Endothelial cell of umbilical vein (primary cell): ENCODE measurements at regions not wholly inside any gene's neighbourhood (a gene's known extent, or its start where the extent isn't known, plus 50 kb on each side); places are given as distances from the start of the nearest gene placed in this dataset.

Experiments
- BruUV-seq: library from RNA; stranded (reverse); fragments of 400-500 nt; replicated peaks from 2 replicates; lab custom pipeline; 2021; lab: Mats Ljungman, UMichigan
- CTCF ChIA-PET: fragments of 300-600, 350-600 bp; sonication (Branson Sonifier 250); formaldehyde crosslinking; loops from one replicate; lab custom pipeline; 2021; ENCODE audit warnings: antibody characterized with exemption, inconsistent platforms; lab: Charles Lee
- POLR2A ChIA-PET: fragments of 300-600, 350-600 bp; sonication (Branson Sonifier 250); formaldehyde crosslinking; loops from one replicate; lab custom pipeline; 2021; ENCODE audit warnings: antibody characterized with exemption, inconsistent platforms; lab: Charles Lee
- DNase-seq: peaks from one replicate; pipeline ENCODE4 v3.0.0-alpha.2; 2011; ENCODE audit warnings: low read depth, low spot score
- FAIRE-seq: peaks from 2 replicates; lab custom pipeline; 2011; peaks lifted over from hg19 to GRCh38; lab: Jason Lieb, UNC
- H2AFZ ChIP-seq: 2 replicates; pipeline ENCODE4 v1.6.0; 2012; ENCODE audit warnings: low read depth, low read length, control low read depth, inconsistent platforms
- H3K27ac ChIP-seq: 2 replicates; pipeline ENCODE4 v1.5.1; 2011; ENCODE audit warnings: low read depth, mild to moderate bottlenecking, control low read depth, low read length, moderate library complexity; ENCODE audit not compliant: insufficient read depth
- H3K27me3 ChIP-seq, 2 experiments: 2 replicates each; pipeline versions ENCODE4 v1.6.0 to v1.6.1; 2011; ENCODE audit warnings: low read length in 2 of 2, mixed read lengths in 1 of 2; ENCODE audit not compliant: control insufficient read depth in 2 of 2, insufficient read depth in 2 of 2
- H3K36me3 ChIP-seq, 2 experiments: 2 replicates in 1 of 2; 3 replicates in 1 of 2; pipeline ENCODE4 v1.5.1; 2011; ENCODE audit warnings: low read length in 2 of 2, mild to moderate bottlenecking in 1 of 2, moderate library complexity in 1 of 2; ENCODE audit not compliant: control insufficient read depth in 2 of 2, insufficient read depth in 2 of 2; ENCODE audit errors: extremely low read depth in 1 of 2
- H3K4me1 ChIP-seq: 3 replicates; pipeline ENCODE4 v1.5.1; 2011; ENCODE audit warnings: mild to moderate bottlenecking, low read length; ENCODE audit not compliant: control insufficient read depth, insufficient read depth; ENCODE audit errors: extremely low read depth
- H3K4me2 ChIP-seq: 2 replicates; pipeline ENCODE4 v1.6.1; 2011; ENCODE audit warnings: low read length, control low read depth, mixed read lengths; ENCODE audit not compliant: insufficient read depth
- H3K4me3 ChIP-seq, 3 experiments: fragments of 200-600 bp in 1 of 3; sonication (generic), shearing (Covaris generic) in 1 of 3; replicated peaks in 1 of 3; 2 replicates each; pipeline ENCODE4 v1.5.1; 2011 to 2016; ENCODE audit warnings: control low read depth in 3 of 3, low read length in 3 of 3, mild to moderate bottlenecking in 2 of 3, inconsistent platforms in 1 of 3, low read depth in 1 of 3, moderate library complexity in 1 of 3; ENCODE audit not compliant: insufficient read depth in 1 of 3
- H3K79me2 ChIP-seq: 2 replicates; pipeline ENCODE4 v1.6.0; 2012; ENCODE audit warnings: low read length, inconsistent platforms; ENCODE audit not compliant: control insufficient read depth, insufficient read depth
- H3K9ac ChIP-seq: replicated peaks from 2 replicates; pipeline ENCODE3; 2011; ENCODE audit warnings: low read length, control low read depth; ENCODE audit not compliant: insufficient read depth; ENCODE audit errors: extremely low read depth
- H3K9me1 ChIP-seq: replicated peaks from 3 replicates; pipeline ENCODE4 v1.6.0; 2011; ENCODE audit warnings: mild to moderate bottlenecking, low read length; ENCODE audit not compliant: control insufficient read depth, insufficient read depth; ENCODE audit errors: extremely low read depth
- H3K9me3 ChIP-seq: replicated peaks from 2 replicates; pipeline ENCODE4 v1.5.1; 2012; ENCODE audit warnings: low read length, inconsistent platforms; ENCODE audit not compliant: control insufficient read depth, insufficient read depth
- H4K20me1 ChIP-seq: replicated peaks from 2 replicates; pipeline ENCODE3; 2011; ENCODE audit warnings: mild to moderate bottlenecking, low read length; ENCODE audit not compliant: control insufficient read depth, insufficient read depth; ENCODE audit errors: extremely low read depth
- CTCF ChIP-seq, 2 donors: IDR thresholded peaks; 1 replicate in 1 of 2; 2 replicates in 1 of 2; pipeline ENCODE4 v1.5.1; 2011; ENCODE audit warnings: low read length in 2 of 2, mild to moderate bottlenecking in 2 of 2, moderate library complexity in 2 of 2, control low read depth in 1 of 2, inconsistent platforms in 1 of 2, low read depth in 1 of 2; ENCODE audit not compliant: insufficient read depth in 1 of 2; ENCODE audit errors: extremely low read depth in 1 of 2
- EZH2 ChIP-seq: IDR thresholded peaks from 2 replicates; pipeline ENCODE4 v1.6.1; 2012; ENCODE audit warnings: borderline replicate concordance, low read depth, mild to moderate bottlenecking, moderate library complexity, low read length, inconsistent platforms; ENCODE audit not compliant: severe bottlenecking
- FOS ChIP-seq: IDR thresholded peaks from 2 replicates; pipeline ENCODE4 v1.6.1; 2011; ENCODE audit warnings: mild to moderate bottlenecking, low read length, moderate library complexity, borderline replicate concordance; ENCODE audit not compliant: insufficient read depth
- GATA2 ChIP-seq: IDR thresholded peaks from 2 replicates; pipeline ENCODE4 v1.7.0; 2011; ENCODE audit warnings: low read depth, mild to moderate bottlenecking, moderate library complexity, mixed read lengths, low read length; ENCODE audit not compliant: insufficient read length, insufficient read depth
- JUN ChIP-seq: IDR thresholded peaks from 2 replicates; pipeline ENCODE4 v1.6.1; 2011; ENCODE audit warnings: borderline replicate concordance, low read depth; ENCODE audit not compliant: insufficient read length, insufficient read depth
- MAX ChIP-seq: IDR thresholded peaks from 2 replicates; pipeline ENCODE4 v1.6.1; 2011; ENCODE audit not compliant: insufficient read depth, insufficient read length
- MYC ChIP-seq: IDR thresholded peaks from one replicate; pipeline ENCODE4 v1.6.1; 2011; ENCODE audit warnings: mild to moderate bottlenecking, low read depth, low read length
- POLR2A ChIP-seq: IDR thresholded peaks from 2 replicates; pipeline ENCODE4 v1.6.1; 2012; ENCODE audit warnings: low read depth, mild to moderate bottlenecking, control low read depth, low read length
- POLR2AphosphoS5 ChIP-seq: IDR thresholded peaks from 2 replicates; pipeline ENCODE4 v1.6.1; 2012; ENCODE audit warnings: low read depth, mild to moderate bottlenecking, control low read depth, low read length, moderate library complexity; ENCODE audit not compliant: insufficient read depth
- dilution Hi-C: fragments of 300-500 bp; cut with MboI; formaldehyde crosslinking; loops from one replicate; pipeline ENCODE4 v1.15.0; 2019; ENCODE audit warnings: low sequenced_read_pairs; ENCODE audit not compliant: extremely low pct_ligation_motif_present
- intact Hi-C: fragments of 100-400 bp; cut with micrococcal nuclease; formaldehyde crosslinking; loops from one replicate; pipeline ENCODE4 v1.10.0; 2022

- Histone ChIP-seq H3K4me2 (no peak overlapping the region), H2AFZ (no peak overlapping the region), H3K27ac (no peak overlapping the region), H3K4me3 (no peak overlapping the region), H3K9me3 (no peaks in the 10 kb centered on the region), H3K79me2 (no peaks in the 10 kb centered on the region), H3K9ac (no peak overlapping the region), H4K20me1 (no peaks in the 10 kb centered on the region), H3K4me1 (peaks cover 32% of the 10 kb centered on the region), H3K9me1 (no peaks in the 10 kb centered on the region), H3K27me3 (no peaks in the 10 kb centered on the region), H3K36me3 (peaks cover 0 to 6% of the 10 kb centered on the region in 2 experiments)
- DNase-seq: no peak
- dilution Hi-C loops (no loop called here), intact Hi-C loops (no loop called here)
- POLR2A ChIA-PET: interaction anchor here (1.5 kb wide), 1 partner anchor 13 kb away, joined by 3 read pairs; no protein-coding TSS in a partner anchor
- no peak for TF ChIP-seq POLR2A
- CTCF ChIA-PET: interaction anchor here (1.2 kb wide), 1 partner anchor 15 kb away, joined by 5 read pairs; no protein-coding TSS in a partner anchor
- BruUV-seq: no TSS peak
- FAIRE-seq: no peak
These were observed 101.1 kb downstream of the RFLNA start for GRCh38 chr12:124395986-124396385.

GRCh38 chr12:124395284-124395752, 100.4 kb downstream of the RFLNA start:
- peaks cover 39% of the 10 kb centered on the region for H3K4me1 ChIP-seq
- H2AFZ ChIP-seq: no peak overlapping the region
- TF ChIP-seq GATA2 (no peak), JUN (no peak), POLR2AphosphoS5 (no peak), FOS (no peak), CTCF (IDR thresholded peaks at IDR 0.05; ENCODE audit: extremely low read depth in 1 of 2, insufficient read depth in 1 of 2, low read depth in 1 of 2, low read length in 2 of 2) (no peak), EZH2 (no peak), MAX (no peak), MYC (no peak), POLR2A (no peak)

More at GRCh38 chr12:124395284-124395752, 100.4 kb downstream of the RFLNA start:
- no peak overlapping the region for H3K9ac ChIP-seq
- ChIA-PET POLR2A (interaction anchor here (1.5 kb wide), 1 partner anchor 13 kb away, joined by 3 read pairs; no protein-coding TSS in a partner anchor), CTCF (no interaction called here)
- intact Hi-C loops (no loop called here), dilution Hi-C loops (no loop called here)
- H3K79me2 ChIP-seq: no peaks in the 10 kb centered on the region
- H4K20me1 ChIP-seq: no peaks in the 10 kb centered on the region
- no TSS peak for BruUV-seq
- FAIRE-seq (no peak), DNase-seq (no peak)
- no peak overlapping the region for H3K4me2 ChIP-seq
- no peak overlapping the region for H3K4me3 ChIP-seq
- no peaks in the 10 kb centered on the region for H3K9me1 ChIP-seq
- H3K9me3 ChIP-seq: no peaks in the 10 kb centered on the region
- H3K27ac ChIP-seq: no peak overlapping the region
- H3K27me3 ChIP-seq: no peaks in the 10 kb centered on the region
- peaks cover 0 to 6% of the 10 kb centered on the region in 2 experiments for H3K36me3 ChIP-seq
